SHP77 (cell line): ENCODE measurements at regions not wholly inside any gene's neighbourhood (a gene's known extent, or its start where the extent isn't known, plus 50 kb on each side); places are given as distances from the start of the nearest gene placed in this dataset.

Experiments
- DNase-seq, 2 experiments: peaks; one replicate each; lab custom pipeline; 2025; lab: John Stamatoyannopoulos, UW

GRCh38 chr3:109903100-109903499 lies 565.8 kb upstream of the DPPA4 start:
- DNase-seq = no peak

- DNase-seq = no peak
These were observed 573.4 kb upstream of the DPPA4 start for GRCh38 chr3:109910772-109911171.

GRCh38 chr3:109918740-109919139 lies 581.4 kb upstream of the DPPA4 start:
- no peak for DNase-seq

- DNase-seq = no peak
These were observed 583.4 kb upstream of the DPPA4 start for GRCh38 chr3:109920749-109921148.

- peak in 1 of 2 experiments; percentile 13 for DNase-seq
These were observed 584.2 kb upstream of the DPPA4 start for GRCh38 chr3:109921509-109921908.

GRCh38 chr3:109922856-109923255 lies 585.5 kb upstream of the DPPA4 start:
- no peak for DNase-seq

- no peak for DNase-seq
These were observed 586.1 kb upstream of the DPPA4 start for GRCh38 chr3:109923431-109923830.

GRCh38 chr3:109924196-109924595 lies 586.9 kb upstream of the DPPA4 start:
- DNase-seq = no peak

GRCh38 chr3:109926376-109926775 lies 589.0 kb upstream of the DPPA4 start:
- no peak for DNase-seq

GRCh38 chr3:109927161-109927560 lies 589.8 kb upstream of the DPPA4 start:
- DNase-seq = no peak

- no peak for DNase-seq
These were observed 590.4 kb upstream of the DPPA4 start for GRCh38 chr3:109927726-109928125.

GRCh38 chr3:109930582-109930981 lies 593.2 kb upstream of the DPPA4 start:
- no peak for DNase-seq

- no peak for DNase-seq
These were observed 596.2 kb upstream of the DPPA4 start for GRCh38 chr3:109933576-109933975.

GRCh38 chr3:109939817-109940216 lies 602.5 kb upstream of the DPPA4 start:
- DNase-seq = no peak

GRCh38 chr3:109943181-109943580 lies 605.8 kb upstream of the DPPA4 start:
- no peak for DNase-seq

GRCh38 chr3:109944836-109945235 lies 607.5 kb upstream of the DPPA4 start:
- no peak for DNase-seq

GRCh38 chr3:109952924-109953323 lies 615.6 kb upstream of the DPPA4 start:
- DNase-seq = no peak

- peak; percentile 11 to 22 for DNase-seq
These were observed 626.5 kb upstream of the DPPA4 start for GRCh38 chr3:109963831-109964230.

GRCh38 chr3:109973733-109974132 lies 636.4 kb upstream of the DPPA4 start:
- DNase-seq = no peak

- no peak for DNase-seq
These were observed 640.6 kb upstream of the DPPA4 start for GRCh38 chr3:109977897-109978296.

- DNase-seq = no peak
These were observed 644.9 kb upstream of the DPPA4 start for GRCh38 chr3:109982201-109982600.

- DNase-seq = no peak
These were observed 647.6 kb upstream of the DPPA4 start for GRCh38 chr3:109984976-109985375.

- DNase-seq = peak in 1 of 2 experiments; percentile 5
These were observed 648.7 kb upstream of the DPPA4 start for GRCh38 chr3:109985943-109986555.

- no peak for DNase-seq
These were observed 657.5 kb upstream of the DPPA4 start for GRCh38 chr3:109994853-109995252.

GRCh38 chr3:109995377-109995776 lies 658.0 kb upstream of the DPPA4 start:
- DNase-seq = no peak
